GM23338 (cell line): ENCODE measurements at regions not wholly inside any gene's neighbourhood (a gene's known extent, or its start where the extent isn't known, plus 50 kb on each side); places are given as distances from the start of the nearest gene placed in this dataset.
A peak's percentile ranks its signal among the peaks of the same experiment; 100 is the strongest.

Source experiments
- ATAC-seq: fragments of 200-7000 bp; cut with Tn5 transposase; 3 replicates; pipeline ENCODE4 v1.9.1; 2020
- DNase-seq: peaks from one replicate; pipeline ENCODE4 v3.0.0-alpha.2; 2015; ENCODE audit warnings: low spot score
- H2AFZ ChIP-seq: fragments of 200-600 bp; sonication (generic); 2 replicates; pipeline ENCODE4 v1.8.0; 2016; ENCODE audit warnings: antibody characterized with exemption, mild to moderate bottlenecking, moderate library complexity
- H3F3A ChIP-seq: fragments of 200-600 bp; sonication (generic); replicated peaks from 2 replicates; pipeline ENCODE4 v1.8.0; 2017; ENCODE audit warnings: antibody characterized with exemption, mixed run types, low read depth
- H3K27ac ChIP-seq: fragments of 200-600 bp; sonication (generic); 2 replicates; pipeline ENCODE4 v1.6.1; 2016; ENCODE audit warnings: low read depth
- H3K27me3 ChIP-seq: fragments of 200-600 bp; sonication (generic); 2 replicates; pipeline ENCODE4 v1.8.0; 2016; ENCODE audit warnings: mild to moderate bottlenecking, mixed run types, moderate library complexity; ENCODE audit not compliant: insufficient read depth
- H3K36me3 ChIP-seq: fragments of 200-600 bp; sonication (generic); 2 replicates; pipeline ENCODE4 v1.8.0; 2016; ENCODE audit warnings: mild to moderate bottlenecking; ENCODE audit not compliant: insufficient read depth
- H3K4me1 ChIP-seq: fragments of 200-600 bp; sonication (generic); 2 replicates; pipeline ENCODE4 v1.8.0; 2016; ENCODE audit warnings: mild to moderate bottlenecking, moderate library complexity; ENCODE audit not compliant: insufficient read depth
- H3K4me2 ChIP-seq: fragments of 200-600 bp; sonication (generic); 2 replicates; pipeline ENCODE4 v1.7.1; 2017; ENCODE audit warnings: mixed run types
- H3K4me3 ChIP-seq: fragments of 200-600 bp; sonication (generic); 2 replicates; pipeline ENCODE4 v1.6.1; 2016; ENCODE audit warnings: mixed run types
- H3K79me2 ChIP-seq: fragments of 200-600 bp; sonication (generic); replicated peaks from 2 replicates; pipeline ENCODE4 v1.8.0; 2017; ENCODE audit warnings: mild to moderate bottlenecking; ENCODE audit not compliant: insufficient read depth
- H3K9me2 ChIP-seq: fragments of 200-600 bp; sonication (generic); 2 replicates; pipeline ENCODE4 v1.8.0; 2017; ENCODE audit not compliant: insufficient read depth
- H4K20me1 ChIP-seq: fragments of 200-600 bp; sonication (generic); replicated peaks from 2 replicates; pipeline ENCODE4 v1.8.0; 2017; ENCODE audit warnings: mild to moderate bottlenecking; ENCODE audit not compliant: insufficient read depth
- H3K27ac Mint-ChIP-seq: 2 replicates; pipeline ENCODE4 v1.8.0; 2020; ENCODE audit warnings: inconsistent platforms, mild to moderate bottlenecking, moderate library complexity, mixed read lengths
- H3K27me3 Mint-ChIP-seq: 3 replicates; pipeline ENCODE4 v1.8.0; 2022; ENCODE audit warnings: low read depth, mild to moderate bottlenecking, moderate library complexity, mixed read lengths, inconsistent platforms; ENCODE audit not compliant: insufficient read depth, poor library complexity
- H3K36me3 Mint-ChIP-seq: 3 replicates; pipeline ENCODE4 v1.8.0; 2021; ENCODE audit warnings: low read depth, mild to moderate bottlenecking, inconsistent platforms, moderate library complexity, mixed read lengths
- H3K4me1 Mint-ChIP-seq: 3 replicates; pipeline ENCODE4 v1.8.0; 2020; ENCODE audit warnings: mild to moderate bottlenecking, inconsistent platforms, mixed read lengths
- H3K4me3 Mint-ChIP-seq: 3 replicates; pipeline ENCODE4 v1.8.0; 2021; ENCODE audit warnings: moderate library complexity, mild to moderate bottlenecking, inconsistent platforms, mixed read lengths
- H3K9me3 Mint-ChIP-seq: 3 replicates; pipeline ENCODE4 v1.8.0; 2020; ENCODE audit warnings: moderate library complexity, mild to moderate bottlenecking, inconsistent platforms, mixed read lengths
- ETS1 ChIP-seq: IDR thresholded peaks from 2 replicates; pipeline ENCODE4 v1.6.1; 2016; ENCODE audit warnings: antibody characterized with exemption
- EZH2 ChIP-seq: fragments of 200-600 bp; sonication (generic); IDR thresholded peaks from one replicate; pipeline ENCODE4 v1.8.0; 2017; ENCODE audit warnings: antibody characterized with exemption, mild to moderate bottlenecking, low read depth; ENCODE audit not compliant: unreplicated experiment
- EZH2phosphoT487 ChIP-seq: fragments of 200-600 bp; sonication (generic); IDR thresholded peaks from one replicate; pipeline ENCODE4 v1.8.1; 2018; ENCODE audit warnings: antibody characterized with exemption; ENCODE audit not compliant: unreplicated experiment
- NANOG ChIP-seq: IDR thresholded peaks from 2 replicates; pipeline ENCODE4 v1.6.1; 2016; ENCODE audit warnings: antibody characterized with exemption, borderline replicate concordance
- POLR2AphosphoS5 ChIP-seq: IDR thresholded peaks from 2 replicates; pipeline ENCODE4 v1.6.1; 2016; ENCODE audit warnings: antibody characterized with exemption, low read depth
- STAT1 ChIP-seq: IDR thresholded peaks from one replicate; pipeline ENCODE4 v1.6.1; 2016; ENCODE audit warnings: antibody characterized with exemption; ENCODE audit not compliant: unreplicated experiment
- ZNF331 ChIP-seq: fragments of 250-450 bp; sonication (Bioruptor Pico); IDR thresholded peaks from 2 replicates; pipeline ENCODE4 v1.5.0; 2020; ENCODE audit warnings: low read depth, mild to moderate bottlenecking, moderate library complexity
- ZNF462 ChIP-seq: fragments of 250-450 bp; sonication (Bioruptor Pico); IDR thresholded peaks from 2 replicates; pipeline ENCODE4 v1.5.0; 2020; ENCODE audit warnings: mild to moderate bottlenecking, moderate library complexity

- Histone ChIP-seq H3K4me3 (no peak overlapping the region), H3F3A (no peaks in the 10 kb centered on the region), H3K36me3 (no peaks in the 10 kb centered on the region), H4K20me1 (no peaks in the 10 kb centered on the region), H3K4me2 (peak overlapping the region; percentile 64), H3K27me3 (no peaks in the 10 kb centered on the region), H2AFZ (peak overlapping the region; percentile 49), H3K4me1 (peaks cover 16% of the 10 kb centered on the region), H3K27ac (peak overlapping the region; percentile 43; the same call in 1 of the 2 replicates), H3K79me2 (no peaks in the 10 kb centered on the region), H3K9me2 (peaks cover 27% of the 10 kb centered on the region)
- Mint-ChIP-seq H3K4me3 (peak overlapping the region; percentile 16; the same call in 2 of the 3 replicates), H3K4me1 (peaks cover 19% of the 10 kb centered on the region), H3K27ac (peak overlapping the region; percentile 84), H3K9me3 (no peaks in the 10 kb centered on the region; the same call in 1 of the 3 replicates), H3K27me3 (peaks cover 3% of the 10 kb centered on the region), H3K36me3 (no peaks in the 10 kb centered on the region)
- ATAC-seq (peak; percentile 55), DNase-seq (peak; percentile 5)
- TF ChIP-seq NANOG, result peak; percentile 62; the same call in 1 of the 2 replicates
- TF ChIP-seq EZH2phosphoT487, result no peak
- peak; percentile 26; the same call in 1 of the 2 replicates for TF ChIP-seq ETS1
- TF ChIP-seq STAT1, result no peak
- no peak for TF ChIP-seq EZH2
- TF ChIP-seq ZNF331, result no peak
Measured at GRCh38 chr9:106684940-106685695, 177.8 kb upstream of the ZNF462 start.

- H2AFZ ChIP-seq, result no peak overlapping the region
- H3K4me3 ChIP-seq, result no peak overlapping the region
- no peak overlapping the region for H3K27ac ChIP-seq
- no peaks in the 10 kb centered on the region for H3K79me2 ChIP-seq
- H3K9me2 ChIP-seq, result no peaks in the 10 kb centered on the region
- H3K9me3 Mint-ChIP-seq, result no peaks in the 10 kb centered on the region; the same call in 2 of the 3 replicates
- H3F3A ChIP-seq, result no peaks in the 10 kb centered on the region
- H3K4me2 ChIP-seq, result no peak overlapping the region
- peaks cover 19% of the 10 kb centered on the region for H3K4me1 ChIP-seq
- H3K36me3 ChIP-seq, result no peaks in the 10 kb centered on the region
- no peak overlapping the region for H3K27ac Mint-ChIP-seq
- no peak overlapping the region for H3K4me3 Mint-ChIP-seq
- no peaks in the 10 kb centered on the region for H4K20me1 ChIP-seq
- DNase-seq (no peak), ATAC-seq (no peak)
- peaks cover 5% of the 10 kb centered on the region for H3K27me3 Mint-ChIP-seq
- no peaks in the 10 kb centered on the region for H3K27me3 ChIP-seq
- H3K36me3 Mint-ChIP-seq, result no peaks in the 10 kb centered on the region
- TF ChIP-seq ZNF462 (CRISPR knock-in tag), result no peak
- TF ChIP-seq STAT1, result no peak
- TF ChIP-seq ZNF331, result no peak
- no peak for TF ChIP-seq POLR2AphosphoS5
- no peak for TF ChIP-seq EZH2
- H3K4me1 Mint-ChIP-seq, result peaks cover 33% of the 10 kb centered on the region
Measured at GRCh38 chr9:106689089-106689488, 173.9 kb upstream of the ZNF462 start.
